HUES6 (cell line): ENCODE measurements at regions not wholly inside any gene's neighbourhood (a gene's known extent, or its start where the extent isn't known, plus 50 kb on each side); places are given as distances from the start of the nearest gene placed in this dataset.

Experiments
- H3K27ac ChIP-seq: 2 replicates; pipeline ENCODE4 v1.7.0; 2013; ENCODE audit warnings: low read depth, mild to moderate bottlenecking, low read length, inconsistent platforms
- H3K27me3 ChIP-seq: 2 replicates; pipeline ENCODE4 v1.6.1; 2013; ENCODE audit warnings: low read length; ENCODE audit not compliant: control insufficient read depth, insufficient read depth
- H3K36me3 ChIP-seq: 2 replicates; pipeline ENCODE4 v1.6.1; 2013; ENCODE audit warnings: low read length; ENCODE audit not compliant: control insufficient read depth, insufficient read depth
- H3K4me1 ChIP-seq: 2 replicates; pipeline ENCODE4 v1.6.1; 2013; ENCODE audit warnings: low read length; ENCODE audit not compliant: control insufficient read depth, insufficient read depth
- H3K4me3 ChIP-seq: 2 replicates; pipeline ENCODE4 v1.5.1; 2013; ENCODE audit warnings: low read depth, low read length
- H3K9ac ChIP-seq: one replicate; pipeline ENCODE4 v1.6.1; 2013; ENCODE audit warnings: mild to moderate bottlenecking, low read length
- H3K9me3 ChIP-seq: 2 replicates; pipeline ENCODE4 v1.6.1; 2013; ENCODE audit warnings: low read depth, low read length; ENCODE audit not compliant: control insufficient read depth, insufficient read depth

GRCh38 chr19:28737021-28737895 is 475.7 kb downstream of the UQCRFS1 start:
- H3K9ac ChIP-seq, result no peak overlapping the region
- no peaks in the 10 kb centered on the region for H3K4me1 ChIP-seq
- H3K9me3 ChIP-seq, result no peaks in the 10 kb centered on the region
- H3K36me3 ChIP-seq, result no peaks in the 10 kb centered on the region
- no peak overlapping the region for H3K27ac ChIP-seq
- no peaks in the 10 kb centered on the region for H3K27me3 ChIP-seq
- no peak overlapping the region for H3K4me3 ChIP-seq

GRCh38 chr19:28736528-28736927 is 476.4 kb downstream of the UQCRFS1 start:
- no peak overlapping the region for H3K4me3 ChIP-seq
- H3K9ac ChIP-seq, result no peak overlapping the region

GRCh38 chr19:28731577-28731976 is 481.4 kb downstream of the UQCRFS1 start:
- no peak overlapping the region for H3K9ac ChIP-seq
- no peak overlapping the region for H3K4me3 ChIP-seq
- no peaks in the 10 kb centered on the region for H3K36me3 ChIP-seq
- no peaks in the 10 kb centered on the region for H3K27me3 ChIP-seq
- H3K9me3 ChIP-seq, result no peaks in the 10 kb centered on the region
- H3K27ac ChIP-seq, result no peak overlapping the region
- no peaks in the 10 kb centered on the region for H3K4me1 ChIP-seq

More at GRCh38 chr19:28736528-28736927, 476.4 kb downstream of the UQCRFS1 start:
- H3K36me3 ChIP-seq, result no peaks in the 10 kb centered on the region
- no peak overlapping the region for H3K27ac ChIP-seq
- H3K27me3 ChIP-seq, result no peaks in the 10 kb centered on the region
- no peaks in the 10 kb centered on the region for H3K4me1 ChIP-seq
- H3K9me3 ChIP-seq, result no peaks in the 10 kb centered on the region

- no peaks in the 10 kb centered on the region for H3K9me3 ChIP-seq
- H3K4me1 ChIP-seq, result no peaks in the 10 kb centered on the region
- no peaks in the 10 kb centered on the region for H3K27me3 ChIP-seq
- no peak overlapping the region for H3K27ac ChIP-seq
- no peak overlapping the region for H3K4me3 ChIP-seq
- no peak overlapping the region for H3K9ac ChIP-seq
- no peaks in the 10 kb centered on the region for H3K36me3 ChIP-seq
Measured at GRCh38 chr19:28730791-28731512, 482.0 kb downstream of the UQCRFS1 start.

GRCh38 chr19:28727480-28728159 is 485.3 kb downstream of the UQCRFS1 start:
- no peaks in the 10 kb centered on the region for H3K27me3 ChIP-seq
- H3K9me3 ChIP-seq, result no peaks in the 10 kb centered on the region
- H3K4me3 ChIP-seq, result peak overlapping the region; percentile 35; the same call in 1 of the 2 replicates
- H3K36me3 ChIP-seq, result no peaks in the 10 kb centered on the region
- H3K4me1 ChIP-seq, result no peaks in the 10 kb centered on the region
- no peak overlapping the region for H3K9ac ChIP-seq
- no peak overlapping the region for H3K27ac ChIP-seq

GRCh38 chr19:28726533-28727479 is 486.1 kb downstream of the UQCRFS1 start:
- H3K27me3 ChIP-seq, result no peaks in the 10 kb centered on the region
- no peak overlapping the region for H3K9ac ChIP-seq
- H3K4me3 ChIP-seq, result peak overlapping the region; percentile 35; the same call in 1 of the 2 replicates
- no peak overlapping the region for H3K27ac ChIP-seq
- no peaks in the 10 kb centered on the region for H3K9me3 ChIP-seq
- no peaks in the 10 kb centered on the region for H3K4me1 ChIP-seq
- H3K36me3 ChIP-seq, result no peaks in the 10 kb centered on the region

GRCh38 chr19:28718909-28719308 is 494.0 kb downstream of the UQCRFS1 start:
- Histone ChIP-seq H3K27me3 (no peaks in the 10 kb centered on the region), H3K4me1 (no peaks in the 10 kb centered on the region), H3K36me3 (no peaks in the 10 kb centered on the region), H3K27ac (no peak overlapping the region), H3K4me3 (no peak overlapping the region), H3K9me3 (no peaks in the 10 kb centered on the region), H3K9ac (no peak overlapping the region)

- Histone ChIP-seq H3K9ac (no peak overlapping the region), H3K36me3 (no peaks in the 10 kb centered on the region), H3K4me1 (no peaks in the 10 kb centered on the region), H3K4me3 (no peak overlapping the region), H3K9me3 (no peaks in the 10 kb centered on the region), H3K27me3 (no peaks in the 10 kb centered on the region), H3K27ac (no peak overlapping the region)
Measured at GRCh38 chr19:28715157-28715556, 497.8 kb downstream of the UQCRFS1 start.

- Histone ChIP-seq H3K4me3 (no peak overlapping the region), H3K36me3 (no peaks in the 10 kb centered on the region), H3K9me3 (no peaks in the 10 kb centered on the region), H3K27me3 (no peaks in the 10 kb centered on the region), H3K27ac (no peak overlapping the region), H3K4me1 (no peaks in the 10 kb centered on the region), H3K9ac (no peak overlapping the region)
Measured at GRCh38 chr19:28711411-28711810, 501.5 kb downstream of the UQCRFS1 start.

GRCh38 chr19:28710278-28710677 is 502.7 kb downstream of the UQCRFS1 start:
- H3K27me3 ChIP-seq, result no peaks in the 10 kb centered on the region
- H3K9ac ChIP-seq, result no peak overlapping the region
- H3K27ac ChIP-seq, result no peak overlapping the region
- H3K4me1 ChIP-seq, result no peaks in the 10 kb centered on the region
- H3K4me3 ChIP-seq, result no peak overlapping the region
- no peaks in the 10 kb centered on the region for H3K36me3 ChIP-seq
- no peaks in the 10 kb centered on the region for H3K9me3 ChIP-seq
